CD14-positive monocyte (primary cell): ENCODE measurements at regions not wholly inside any gene's neighbourhood (a gene's known extent, or its start where the extent isn't known, plus 50 kb on each side); places are given as distances from the start of the nearest gene placed in this dataset.

Source experiments
- DNase-seq, 3 donors: peaks; one replicate each; pipeline ENCODE4 v3.0.0-alpha.2; 2011 to 2022
- H2AFZ ChIP-seq: 2 replicates; pipeline ENCODE4 v1.6.0; 2012; ENCODE audit warnings: mild to moderate bottlenecking, low read depth, low read length, inconsistent platforms; ENCODE audit not compliant: insufficient read depth, poor library complexity, severe bottlenecking
- H3K27ac ChIP-seq, 2 donors: 1 replicate in 1 of 2; 2 replicates in 1 of 2; pipeline ENCODE4 v1.5.1; 2012 to 2013; ENCODE audit warnings: low read length in 2 of 2, control low read depth in 1 of 2, inconsistent platforms in 1 of 2, low read depth in 1 of 2, mild to moderate bottlenecking in 1 of 2
- H3K27me3 ChIP-seq, 2 donors: one replicate each; pipeline versions ENCODE4 v1.6.0 to v1.6.1; 2011 to 2013; ENCODE audit warnings: low read length in 2 of 2; ENCODE audit not compliant: control insufficient read depth in 2 of 2, insufficient read depth in 2 of 2
- H3K36me3 ChIP-seq, 2 donors: replicated peaks in 1 of 2; 1 replicate in 1 of 2; 2 replicates in 1 of 2; pipeline versions ENCODE4 v1.5.1 to v1.6.1; 2012 to 2013; ENCODE audit warnings: low read length in 2 of 2, control low read depth in 1 of 2, inconsistent platforms in 1 of 2, mild to moderate bottlenecking in 1 of 2; ENCODE audit not compliant: insufficient read depth in 2 of 2, control insufficient read depth in 1 of 2
- H3K4me1 ChIP-seq, 2 donors: 1 replicate in 1 of 2; 2 replicates in 1 of 2; pipeline versions ENCODE4 v1.5.1 to v1.6.1; 2012 to 2013; ENCODE audit warnings: low read length in 2 of 2, control low read depth in 1 of 2, inconsistent platforms in 1 of 2, mild to moderate bottlenecking in 1 of 2, moderate library complexity in 1 of 2; ENCODE audit not compliant: insufficient read depth in 2 of 2, control insufficient read depth in 1 of 2
- H3K4me2 ChIP-seq: replicated peaks from 2 replicates; pipeline ENCODE3; 2012; ENCODE audit warnings: low read length, moderate library complexity, mild to moderate bottlenecking; ENCODE audit not compliant: poor library complexity, severe bottlenecking; ENCODE audit errors: extremely low read depth
- H3K4me3 ChIP-seq, 3 experiments: fragments of 200-600 bp in 1 of 3; sonication (generic) in 1 of 3; replicated peaks in 1 of 3; 1 replicate in 2 of 3; 2 replicates in 1 of 3; pipeline ENCODE4 v1.5.1; 2011 to 2013; ENCODE audit warnings: low read length in 3 of 3, mild to moderate bottlenecking in 3 of 3, control low read depth in 2 of 3, low read depth in 2 of 3, inconsistent platforms in 1 of 3, moderate library complexity in 1 of 3
- H3K79me2 ChIP-seq: 2 replicates; pipeline ENCODE4 v1.6.0; 2012; ENCODE audit warnings: mild to moderate bottlenecking, control low read depth, inconsistent platforms, low read length, moderate library complexity; ENCODE audit not compliant: insufficient read depth
- H3K9ac ChIP-seq: 2 replicates; pipeline ENCODE4 v1.6.0; 2017; ENCODE audit warnings: low read length, mild to moderate bottlenecking; ENCODE audit not compliant: insufficient read depth, poor library complexity, severe bottlenecking
- H3K9me3 ChIP-seq, 2 donors: replicated peaks in 1 of 2; 1 replicate in 1 of 2; 2 replicates in 1 of 2; pipeline versions ENCODE4 v1.5.1 to v1.6.1; 2012 to 2013; ENCODE audit warnings: low read length in 2 of 2, control low read depth in 1 of 2; ENCODE audit not compliant: control insufficient read depth in 1 of 2, insufficient read depth in 1 of 2
- H4K20me1 ChIP-seq: 2 replicates; pipeline ENCODE4 v1.6.0; 2012; ENCODE audit warnings: mild to moderate bottlenecking, low read length, control low read depth, moderate library complexity; ENCODE audit not compliant: insufficient read depth
- H3K27ac Mint-ChIP-seq, 7 donors: one replicate each; pipeline ENCODE4 v1.8.0; 2020; ENCODE audit warnings: mild to moderate bottlenecking in 7 of 7, mixed read lengths in 7 of 7, moderate library complexity in 6 of 7, inconsistent platforms in 2 of 7
- H3K27me3 Mint-ChIP-seq, 3 donors: one replicate each; pipeline ENCODE4 v1.8.0; 2021 to 2022; ENCODE audit warnings: low read depth in 3 of 3, mild to moderate bottlenecking in 3 of 3, mixed read lengths in 3 of 3, moderate library complexity in 3 of 3, inconsistent platforms in 1 of 3
- H3K36me3 Mint-ChIP-seq, 2 donors: one replicate each; pipeline ENCODE4 v1.8.0; 2020; ENCODE audit warnings: mixed read lengths in 2 of 2, inconsistent platforms in 1 of 2, mild to moderate bottlenecking in 1 of 2
- H3K4me1 Mint-ChIP-seq: one replicate; pipeline ENCODE4 v1.8.0; 2020; ENCODE audit warnings: mild to moderate bottlenecking, mixed read lengths
- H3K4me3 Mint-ChIP-seq, 2 donors: one replicate each; pipeline ENCODE4 v1.8.0; 2020; ENCODE audit warnings: mild to moderate bottlenecking in 2 of 2, mixed read lengths in 2 of 2, moderate library complexity in 1 of 2
- H3K9me3 Mint-ChIP-seq, 7 donors: one replicate each; pipeline ENCODE4 v1.8.0; 2020 to 2022; ENCODE audit warnings: mixed read lengths in 7 of 7, mild to moderate bottlenecking in 6 of 7, moderate library complexity in 6 of 7, inconsistent platforms in 2 of 7
- WGBS: methylation state at CpG from one replicate; pipeline ENCODE4 v1.1.5; 2013; ENCODE audit warnings: missing lambda C conversion rate; ENCODE audit not compliant: insufficient coverage; 5-methylcytosine and 5-hydroxymethylcytosine counted together
- intact Hi-C, 2 donors: fragments of 100-400 bp; cut with micrococcal nuclease; formaldehyde crosslinking; loops; one replicate each; pipeline versions ENCODE4 v1.15.0 to v1.15.1; 2023
- TF ChIP-seq, protein P1 (sequence below): fragments of 200-600 bp; IDR thresholded peaks from one replicate; pipeline ENCODE4 v1.8.0; 2022; ENCODE audit warnings: antibody characterized with exemption, mild to moderate bottlenecking

DNA sequence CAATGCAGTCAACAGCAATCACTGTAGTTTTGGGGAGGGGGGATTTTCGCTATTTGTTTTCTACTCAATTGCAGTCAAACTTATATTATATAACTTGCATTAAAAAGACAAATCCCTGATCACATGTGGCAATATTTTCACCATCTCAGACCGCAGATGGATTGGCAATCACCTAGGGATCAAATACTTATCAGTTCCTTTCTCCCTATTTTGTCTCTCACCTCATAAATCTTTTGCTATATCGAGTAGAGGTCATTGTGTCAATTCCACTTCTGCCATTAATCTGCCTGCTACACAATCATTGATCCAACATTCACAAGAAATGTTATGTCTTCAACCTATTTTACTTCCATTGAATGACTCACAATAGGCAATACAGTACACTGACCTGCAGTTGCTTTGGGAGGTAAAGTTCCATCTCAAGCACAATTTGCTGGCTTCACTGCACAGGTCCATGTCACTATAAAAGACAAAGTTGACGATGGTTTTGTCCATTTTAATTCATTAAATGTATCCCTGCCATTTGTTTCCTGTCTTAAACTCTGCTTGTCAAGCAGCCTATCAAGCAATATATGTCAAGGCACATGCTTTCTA, 415.8 kb upstream of the PCDH9 start:
- H3K36me3 Mint-ChIP-seq = no peaks in the 10 kb centered on the region
- Histone ChIP-seq H3K4me2 (no peak overlapping the region), H2AFZ (no peak overlapping the region), H3K4me3 (no peak overlapping the region), H3K9me3 (no peaks in the 10 kb centered on the region), H3K27ac (no peak overlapping the region), H3K27me3 (no peaks in the 10 kb centered on the region), H4K20me1 (no peaks in the 10 kb centered on the region), H3K9ac (no peak overlapping the region), H3K4me1 (peaks cover 33 to 34% of the 10 kb centered on the region in 2 donors), H3K36me3 (no peaks in the 10 kb centered on the region), H3K79me2 (no peaks in the 10 kb centered on the region)
- TF ChIP-seq, protein P1, sequence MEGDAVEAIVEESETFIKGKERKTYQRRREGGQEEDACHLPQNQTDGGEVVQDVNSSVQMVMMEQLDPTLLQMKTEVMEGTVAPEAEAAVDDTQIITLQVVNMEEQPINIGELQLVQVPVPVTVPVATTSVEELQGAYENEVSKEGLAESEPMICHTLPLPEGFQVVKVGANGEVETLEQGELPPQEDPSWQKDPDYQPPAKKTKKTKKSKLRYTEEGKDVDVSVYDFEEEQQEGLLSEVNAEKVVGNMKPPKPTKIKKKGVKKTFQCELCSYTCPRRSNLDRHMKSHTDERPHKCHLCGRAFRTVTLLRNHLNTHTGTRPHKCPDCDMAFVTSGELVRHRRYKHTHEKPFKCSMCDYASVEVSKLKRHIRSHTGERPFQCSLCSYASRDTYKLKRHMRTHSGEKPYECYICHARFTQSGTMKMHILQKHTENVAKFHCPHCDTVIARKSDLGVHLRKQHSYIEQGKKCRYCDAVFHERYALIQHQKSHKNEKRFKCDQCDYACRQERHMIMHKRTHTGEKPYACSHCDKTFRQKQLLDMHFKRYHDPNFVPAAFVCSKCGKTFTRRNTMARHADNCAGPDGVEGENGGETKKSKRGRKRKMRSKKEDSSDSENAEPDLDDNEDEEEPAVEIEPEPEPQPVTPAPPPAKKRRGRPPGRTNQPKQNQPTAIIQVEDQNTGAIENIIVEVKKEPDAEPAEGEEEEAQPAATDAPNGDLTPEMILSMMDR = no peak
- DNase-seq = no peak
- WGBS = 100% methylated on average over 3 of the region's 4 CpGs
- no peak overlapping the region for H3K4me3 Mint-ChIP-seq
- no peaks in the 10 kb centered on the region for H3K27me3 Mint-ChIP-seq
- intact Hi-C loops = no loop called here
- peaks cover 46% of the 10 kb centered on the region for H3K4me1 Mint-ChIP-seq
- no peak overlapping the region for H3K27ac Mint-ChIP-seq
- H3K9me3 Mint-ChIP-seq = peaks cover 0 to 3% (median 0%) of the 10 kb centered on the region in 7 donors

DNA sequence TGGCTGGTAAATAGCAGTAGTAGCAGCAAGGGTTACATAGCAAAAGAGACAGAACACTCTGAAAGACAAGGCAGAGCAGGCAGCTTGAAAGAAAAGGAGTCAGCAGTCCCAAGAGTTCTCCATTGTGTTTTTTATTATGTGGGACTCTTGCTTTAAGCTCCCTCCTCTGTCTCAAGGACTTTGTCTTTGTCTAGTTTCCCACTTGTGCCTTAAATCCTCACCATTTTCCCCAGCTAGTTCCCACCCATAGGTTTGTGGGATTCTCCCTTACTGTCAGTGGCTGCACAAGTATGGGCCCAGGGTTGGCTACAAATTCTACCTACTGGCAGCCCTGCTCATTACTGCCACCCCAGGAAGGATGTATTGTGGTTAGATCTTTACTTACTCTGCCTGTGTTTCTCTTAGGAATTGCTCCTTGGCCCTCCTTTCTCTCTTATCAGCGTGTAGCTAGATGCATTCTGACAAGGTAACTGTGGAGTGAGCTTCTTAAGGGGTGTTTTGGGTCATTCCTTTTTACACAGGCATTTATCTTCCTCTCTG, 413.4 kb upstream of the PCDH9 start:
- Histone ChIP-seq H3K36me3 (no peaks in the 10 kb centered on the region), H3K9me3 (peaks cover 0 to 2% of the 10 kb centered on the region in 2 donors), H3K27ac (peak overlapping the region in 1 of 2 donors; percentile 68), H3K79me2 (no peaks in the 10 kb centered on the region), H2AFZ (peak overlapping the region; percentile 42), H4K20me1 (no peaks in the 10 kb centered on the region), H3K4me1 (peaks cover 38% of the 10 kb centered on the region in 2 donors), H3K9ac (no peak overlapping the region), H3K4me2 (no peak overlapping the region), H3K4me3 (peak overlapping the region in 1 of 3 experiments; percentile 35), H3K27me3 (no peaks in the 10 kb centered on the region)
- Mint-ChIP-seq H3K27me3 (no peaks in the 10 kb centered on the region), H3K36me3 (no peaks in the 10 kb centered on the region), H3K4me1 (peaks cover 46% of the 10 kb centered on the region), H3K27ac (peak overlapping the region; percentile 30 to 81 (median 77)), H3K9me3 (peaks cover 0 to 3% (median 0%) of the 10 kb centered on the region in 7 donors), H3K4me3 (peak overlapping the region in 1 of 2 donors; percentile 16)
- no peak for DNase-seq
- intact Hi-C loops = no loop called here
- WGBS = no CpG with 5 or more reads among the region's 1 CpG
- TF ChIP-seq, protein P1 = no peak
